WERI-Rb-1 (cell line): ENCODE measurements at regions not wholly inside any gene's neighbourhood (a gene's known extent, or its start where the extent isn't known, plus 50 kb on each side); places are given as distances from the start of the nearest gene placed in this dataset.

Experiments used
- DNase-seq: peaks from one replicate; pipeline ENCODE4 v3.0.0-alpha.2; 2020
- H3K27ac ChIP-seq: fragments of 250-450 bp; sonication (Bioruptor Pico); 2 replicates; pipeline ENCODE4 v1.5.1; 2020; ENCODE audit warnings: mild to moderate bottlenecking, moderate library complexity
- H3K27me3 ChIP-seq: fragments of 250-450 bp; sonication (Bioruptor Pico); 2 replicates; pipeline ENCODE4 v1.5.1; 2021; ENCODE audit warnings: mild to moderate bottlenecking, low read depth, moderate library complexity; ENCODE audit not compliant: insufficient read depth, severe bottlenecking
- H3K36me3 ChIP-seq: fragments of 250-450 bp; sonication (Bioruptor Pico); 2 replicates; pipeline ENCODE4 v1.5.1; 2020; ENCODE audit warnings: mild to moderate bottlenecking, moderate library complexity
- H3K4me3 ChIP-seq: 2 replicates; pipeline ENCODE4 v1.5.1; 2011; ENCODE audit warnings: low read depth, mild to moderate bottlenecking, control low read depth, low read length
- H3K9me3 ChIP-seq: fragments of 250-450 bp; sonication (Bioruptor Pico); 2 replicates; pipeline ENCODE4 v1.5.1; 2021; ENCODE audit warnings: mild to moderate bottlenecking, moderate library complexity; ENCODE audit not compliant: severe bottlenecking
- CTCF ChIP-seq: IDR thresholded peaks from 2 replicates; pipeline ENCODE4 v1.5.1; 2011; ENCODE audit warnings: low read depth, mild to moderate bottlenecking, control low read depth, inconsistent platforms, low read length

- H3K27ac ChIP-seq = no peak overlapping the region
- no peak for TF ChIP-seq CTCF
- H3K27me3 ChIP-seq = no peaks in the 10 kb centered on the region
- H3K36me3 ChIP-seq = no peaks in the 10 kb centered on the region
- H3K4me3 ChIP-seq = no peak overlapping the region
- H3K9me3 ChIP-seq = no peaks in the 10 kb centered on the region
- no peak for DNase-seq
Observed at GRCh38 chr18:60111525-60111924, 211.7 kb downstream of the PMAIP1 start.

GRCh38 chr18:60110836-60111235 lies 211.0 kb downstream of the PMAIP1 start:
- no peak overlapping the region for H3K4me3 ChIP-seq
- no peaks in the 10 kb centered on the region for H3K9me3 ChIP-seq
- no peak for DNase-seq
- no peaks in the 10 kb centered on the region for H3K27me3 ChIP-seq
- no peak for TF ChIP-seq CTCF
- no peak overlapping the region for H3K27ac ChIP-seq
- H3K36me3 ChIP-seq = no peaks in the 10 kb centered on the region

GRCh38 chr18:60100778-60101177 lies 201.0 kb downstream of the PMAIP1 start:
- Histone ChIP-seq H3K27ac (no peak overlapping the region), H3K27me3 (no peaks in the 10 kb centered on the region), H3K36me3 (no peaks in the 10 kb centered on the region), H3K4me3 (no peak overlapping the region), H3K9me3 (no peaks in the 10 kb centered on the region)
- DNase-seq = no peak
- no peak for TF ChIP-seq CTCF

GRCh38 chr18:60099709-60100108 lies 199.9 kb downstream of the PMAIP1 start:
- Histone ChIP-seq H3K27ac (no peak overlapping the region), H3K4me3 (no peak overlapping the region), H3K27me3 (no peaks in the 10 kb centered on the region), H3K36me3 (no peaks in the 10 kb centered on the region), H3K9me3 (no peaks in the 10 kb centered on the region)
- no peak for TF ChIP-seq CTCF
- no peak for DNase-seq

GRCh38 chr18:60096428-60096827 lies 196.6 kb downstream of the PMAIP1 start:
- DNase-seq = no peak
- peaks cover 6% of the 10 kb centered on the region for H3K9me3 ChIP-seq
- H3K27ac ChIP-seq = no peak overlapping the region
- no peaks in the 10 kb centered on the region for H3K27me3 ChIP-seq
- H3K36me3 ChIP-seq = no peaks in the 10 kb centered on the region
- no peak overlapping the region for H3K4me3 ChIP-seq
- no peak for TF ChIP-seq CTCF

GRCh38 chr18:60092073-60092472 lies 192.3 kb downstream of the PMAIP1 start:
- no peaks in the 10 kb centered on the region for H3K27me3 ChIP-seq
- H3K9me3 ChIP-seq = peaks cover 6% of the 10 kb centered on the region
- DNase-seq = no peak
- H3K4me3 ChIP-seq = no peak overlapping the region
- H3K27ac ChIP-seq = no peak overlapping the region
- TF ChIP-seq CTCF = no peak
- no peaks in the 10 kb centered on the region for H3K36me3 ChIP-seq
